Activated T-cell treated with anti-CD3 and anti-CD28 coated beads, Interleukin-2, amount 50 U/mL, for 72 hours (primary cell): ENCODE measurements at regions not wholly inside any gene's neighbourhood (a gene's known extent, or its start where the extent isn't known, plus 50 kb on each side); places are given as distances from the start of the nearest gene placed in this dataset.

Experiments used
- ATAC-seq, 2 donors: fragments of 150-1000 bp; cut with Tn5 transposase; replicated peaks in 1 of 2; 2 replicates each; pipeline ENCODE4 v1.10.0; 2021; ENCODE audit warnings: moderate library complexity in 2 of 2, mild to moderate bottlenecking in 1 of 2
- DNase-seq, 2 donors: peaks; one replicate each; pipeline ENCODE4 v3.0.0; 2021 to 2022; ENCODE audit warnings: mixed read lengths in 1 of 2
- H3K27ac Mint-ChIP-seq: one replicate; pipeline ENCODE4 v1.8.0; 2022; ENCODE audit warnings: mild to moderate bottlenecking, moderate library complexity, mixed read lengths
- H3K27me3 Mint-ChIP-seq: one replicate; pipeline ENCODE4 v1.8.0; 2022; ENCODE audit warnings: low read depth, mixed read lengths
- H3K36me3 Mint-ChIP-seq, 2 donors: one replicate each; pipeline ENCODE4 v1.8.0; 2022; ENCODE audit warnings: mixed read lengths in 2 of 2, mild to moderate bottlenecking in 1 of 2; ENCODE audit not compliant: insufficient read depth in 2 of 2
- H3K4me1 Mint-ChIP-seq: one replicate; pipeline ENCODE4 v1.8.0; 2022; ENCODE audit warnings: low read depth, mixed read lengths
- H3K4me3 Mint-ChIP-seq, 2 donors: one replicate each; pipeline ENCODE4 v1.8.0; 2022; ENCODE audit warnings: mild to moderate bottlenecking in 2 of 2, mixed read lengths in 2 of 2, moderate library complexity in 2 of 2
- H3K9me3 Mint-ChIP-seq, 2 donors: one replicate each; pipeline ENCODE4 v1.8.0; 2022; ENCODE audit warnings: mixed read lengths in 2 of 2

- Mint-ChIP-seq H3K4me3 (no peak overlapping the region), H3K4me1 (no peaks in the 10 kb centered on the region), H3K9me3 (no peaks in the 10 kb centered on the region), H3K27ac (no peak overlapping the region), H3K36me3 (no peaks in the 10 kb centered on the region), H3K27me3 (no peaks in the 10 kb centered on the region)
- DNase-seq (no peak), ATAC-seq (no peak)
Measured at GRCh38 chr6:43897571-43898302, 127.7 kb downstream of the VEGFA start.

GRCh38 chr6:43896329-43897255, 126.6 kb downstream of the VEGFA start:
- no peak for ATAC-seq
- H3K27ac Mint-ChIP-seq = no peak overlapping the region

GRCh38 chr6:43895656-43896328, 125.8 kb downstream of the VEGFA start:
- H3K27ac Mint-ChIP-seq = no peak overlapping the region
- H3K4me1 Mint-ChIP-seq = no peaks in the 10 kb centered on the region
- no peaks in the 10 kb centered on the region for H3K9me3 Mint-ChIP-seq
- no peak for DNase-seq
- H3K4me3 Mint-ChIP-seq = no peak overlapping the region
- no peak for ATAC-seq
- H3K27me3 Mint-ChIP-seq = peaks cover 12% of the 10 kb centered on the region
- no peaks in the 10 kb centered on the region for H3K36me3 Mint-ChIP-seq

More at GRCh38 chr6:43896329-43897255, 126.6 kb downstream of the VEGFA start:
- no peaks in the 10 kb centered on the region for H3K9me3 Mint-ChIP-seq
- no peaks in the 10 kb centered on the region for H3K36me3 Mint-ChIP-seq
- peaks cover 4% of the 10 kb centered on the region for H3K27me3 Mint-ChIP-seq
- no peaks in the 10 kb centered on the region for H3K4me1 Mint-ChIP-seq
- DNase-seq = no peak
- H3K4me3 Mint-ChIP-seq = no peak overlapping the region

- no peaks in the 10 kb centered on the region for H3K9me3 Mint-ChIP-seq
- ATAC-seq (no peak), DNase-seq (no peak)
- no peak overlapping the region for H3K27ac Mint-ChIP-seq
- H3K4me3 Mint-ChIP-seq = no peak overlapping the region
- H3K36me3 Mint-ChIP-seq = no peaks in the 10 kb centered on the region
- H3K27me3 Mint-ChIP-seq = peaks cover 20% of the 10 kb centered on the region
- H3K4me1 Mint-ChIP-seq = no peaks in the 10 kb centered on the region
Measured at GRCh38 chr6:43893073-43893472, 123.1 kb downstream of the VEGFA start.

GRCh38 chr6:43891072-43891870, 121.3 kb downstream of the VEGFA start:
- no peak overlapping the region for H3K4me3 Mint-ChIP-seq
- ATAC-seq (no peak), DNase-seq (no peak)
- H3K27ac Mint-ChIP-seq = no peak overlapping the region
- no peaks in the 10 kb centered on the region for H3K4me1 Mint-ChIP-seq
- H3K27me3 Mint-ChIP-seq = peaks cover 20% of the 10 kb centered on the region
- no peaks in the 10 kb centered on the region for H3K36me3 Mint-ChIP-seq
- no peaks in the 10 kb centered on the region for H3K9me3 Mint-ChIP-seq

- Mint-ChIP-seq H3K27me3 (peaks cover 20% of the 10 kb centered on the region), H3K9me3 (no peaks in the 10 kb centered on the region), H3K36me3 (no peaks in the 10 kb centered on the region), H3K27ac (no peak overlapping the region), H3K4me3 (no peak overlapping the region), H3K4me1 (no peaks in the 10 kb centered on the region)
- no peak for DNase-seq
- ATAC-seq = no peak
Measured at GRCh38 chr6:43890197-43891062, 120.4 kb downstream of the VEGFA start.

- ATAC-seq (no peak), DNase-seq (no peak)
- peaks cover 20% of the 10 kb centered on the region for H3K27me3 Mint-ChIP-seq
- no peaks in the 10 kb centered on the region for H3K4me1 Mint-ChIP-seq
- no peaks in the 10 kb centered on the region for H3K9me3 Mint-ChIP-seq
- H3K27ac Mint-ChIP-seq = no peak overlapping the region
- H3K36me3 Mint-ChIP-seq = no peaks in the 10 kb centered on the region
- no peak overlapping the region for H3K4me3 Mint-ChIP-seq
Measured at GRCh38 chr6:43887906-43888683, 118.1 kb downstream of the VEGFA start.

- Mint-ChIP-seq H3K4me1 (no peaks in the 10 kb centered on the region), H3K27me3 (peaks cover 20% of the 10 kb centered on the region), H3K27ac (no peak overlapping the region), H3K4me3 (no peak overlapping the region), H3K9me3 (no peaks in the 10 kb centered on the region), H3K36me3 (no peaks in the 10 kb centered on the region)
- no peak for DNase-seq
- ATAC-seq = no peak
Measured at GRCh38 chr6:43887340-43887858, 117.4 kb downstream of the VEGFA start.

GRCh38 chr6:43886717-43887339, 116.8 kb downstream of the VEGFA start:
- Mint-ChIP-seq H3K4me1 (no peaks in the 10 kb centered on the region), H3K4me3 (no peak overlapping the region), H3K36me3 (no peaks in the 10 kb centered on the region), H3K27ac (no peak overlapping the region), H3K27me3 (peaks cover 18% of the 10 kb centered on the region), H3K9me3 (no peaks in the 10 kb centered on the region)
- no peak for DNase-seq
- no peak for ATAC-seq

- Mint-ChIP-seq H3K4me3 (no peak overlapping the region), H3K36me3 (no peaks in the 10 kb centered on the region), H3K27me3 (peaks cover 10% of the 10 kb centered on the region), H3K9me3 (no peaks in the 10 kb centered on the region), H3K4me1 (no peaks in the 10 kb centered on the region), H3K27ac (no peak overlapping the region)
- no peak for ATAC-seq
- DNase-seq = no peak
Measured at GRCh38 chr6:43886067-43886461, 116.1 kb downstream of the VEGFA start.
